Muscle of leg (tissue), 3 donors: ENCODE measurements at regions not wholly inside any gene's neighbourhood (a gene's known extent, or its start where the extent isn't known, plus 50 kb on each side); places are given as distances from the start of the nearest gene placed in this dataset.

ENCODE experiments used
- DNase-seq: peaks from one replicate; pipeline ENCODE4 v3.0.0; 2013
- H3K27ac ChIP-seq: one replicate; pipeline ENCODE4 v1.5.1; 2013; ENCODE audit warnings: mild to moderate bottlenecking, low read length, control low read depth
- H3K27me3 ChIP-seq: one replicate; pipeline ENCODE4 v1.6.1; 2013; ENCODE audit warnings: low read length; ENCODE audit not compliant: control insufficient read depth, insufficient read depth
- H3K36me3 ChIP-seq: one replicate; pipeline ENCODE4 v1.6.1; 2013; ENCODE audit warnings: low read length; ENCODE audit not compliant: control insufficient read depth, insufficient read depth
- H3K4me1 ChIP-seq: one replicate; pipeline ENCODE4 v1.6.1; 2013; ENCODE audit warnings: low read length; ENCODE audit not compliant: control insufficient read depth, insufficient read depth
- H3K4me3 ChIP-seq: one replicate; pipeline ENCODE4 v1.5.1; 2013; ENCODE audit warnings: low read length, control low read depth
- H3K9me3 ChIP-seq: replicated peaks from 2 replicates; pipeline ENCODE4 v1.6.1; 2013; ENCODE audit warnings: low read depth, low read length; ENCODE audit not compliant: control insufficient read depth
- WGBS: methylation state at CpG from one replicate; pipeline ENCODE4 v1.1.5; 2013; ENCODE audit warnings: missing lambda C conversion rate; ENCODE audit not compliant: insufficient coverage; 5-methylcytosine and 5-hydroxymethylcytosine counted together

GRCh38 chr1:38128511-38128910 lies 81.9 kb upstream of the POU3F1 start:
- H3K36me3 ChIP-seq, result no peaks in the 10 kb centered on the region
- H3K27ac ChIP-seq, result no peak overlapping the region
- H3K27me3 ChIP-seq, result peaks cover 11% of the 10 kb centered on the region
- peaks cover 19% of the 10 kb centered on the region for H3K4me1 ChIP-seq
- no peak for DNase-seq
- 60% methylated on average over 1 of the region's 2 CpGs for WGBS
- H3K9me3 ChIP-seq, result no peaks in the 10 kb centered on the region
- no peak overlapping the region for H3K4me3 ChIP-seq

GRCh38 chr1:38127428-38127827 lies 80.8 kb upstream of the POU3F1 start:
- 6% methylated on average over 2 of the region's 2 CpGs for WGBS
- H3K27me3 ChIP-seq, result peaks cover 4% of the 10 kb centered on the region
- no peak overlapping the region for H3K27ac ChIP-seq
- H3K36me3 ChIP-seq, result no peaks in the 10 kb centered on the region
- H3K4me3 ChIP-seq, result no peak overlapping the region
- DNase-seq, result peak; percentile 84
- H3K4me1 ChIP-seq, result peaks cover 10% of the 10 kb centered on the region
- H3K9me3 ChIP-seq, result no peaks in the 10 kb centered on the region

- no peak for DNase-seq
- H3K27me3 ChIP-seq, result peaks cover 4% of the 10 kb centered on the region
- peaks cover 6% of the 10 kb centered on the region for H3K4me1 ChIP-seq
- H3K36me3 ChIP-seq, result no peaks in the 10 kb centered on the region
- H3K4me3 ChIP-seq, result no peak overlapping the region
- WGBS, result 71% methylated on average over 7 of the region's 8 CpGs
- H3K27ac ChIP-seq, result no peak overlapping the region
- no peaks in the 10 kb centered on the region for H3K9me3 ChIP-seq
Observed at GRCh38 chr1:38126970-38127369, 80.4 kb upstream of the POU3F1 start.

- Histone ChIP-seq H3K27me3 (peaks cover 4% of the 10 kb centered on the region), H3K4me3 (no peak overlapping the region), H3K36me3 (no peaks in the 10 kb centered on the region), H3K9me3 (no peaks in the 10 kb centered on the region), H3K27ac (no peak overlapping the region), H3K4me1 (peaks cover 2% of the 10 kb centered on the region)
- 73% methylated on average over 18 of the region's 21 CpGs for WGBS
- no peak for DNase-seq
Observed at GRCh38 chr1:38125837-38126520, 79.4 kb upstream of the POU3F1 start.

GRCh38 chr1:38125016-38125415 lies 78.4 kb upstream of the POU3F1 start:
- Histone ChIP-seq H3K4me1 (no peaks in the 10 kb centered on the region), H3K27ac (no peak overlapping the region), H3K9me3 (no peaks in the 10 kb centered on the region), H3K36me3 (no peaks in the 10 kb centered on the region), H3K27me3 (peaks cover 1% of the 10 kb centered on the region), H3K4me3 (no peak overlapping the region)
- no peak for DNase-seq
- WGBS, result 90% methylated on average over 4 of the region's 5 CpGs

- no peak for DNase-seq
- no peak overlapping the region for H3K27ac ChIP-seq
- H3K4me1 ChIP-seq, result peaks cover 5% of the 10 kb centered on the region
- no peaks in the 10 kb centered on the region for H3K27me3 ChIP-seq
- H3K4me3 ChIP-seq, result no peak overlapping the region
- no peaks in the 10 kb centered on the region for H3K36me3 ChIP-seq
- no peaks in the 10 kb centered on the region for H3K9me3 ChIP-seq
- 73% methylated on average over 12 of the region's 19 CpGs for WGBS
Observed at GRCh38 chr1:38123356-38124135, 77.0 kb upstream of the POU3F1 start.

- H3K36me3 ChIP-seq, result no peaks in the 10 kb centered on the region
- no peaks in the 10 kb centered on the region for H3K27me3 ChIP-seq
- H3K4me1 ChIP-seq, result peaks cover 5% of the 10 kb centered on the region
- H3K27ac ChIP-seq, result no peak overlapping the region
- no peaks in the 10 kb centered on the region for H3K9me3 ChIP-seq
- DNase-seq, result no peak
- H3K4me3 ChIP-seq, result no peak overlapping the region
- WGBS, result 80% methylated on average over 14 of the region's 14 CpGs
Observed at GRCh38 chr1:38121231-38121680, 74.7 kb upstream of the POU3F1 start.

GRCh38 chr1:38120552-38121230 lies 74.1 kb upstream of the POU3F1 start:
- Histone ChIP-seq H3K9me3 (no peaks in the 10 kb centered on the region), H3K36me3 (no peaks in the 10 kb centered on the region), H3K27ac (no peak overlapping the region), H3K27me3 (no peaks in the 10 kb centered on the region), H3K4me1 (peaks cover 5% of the 10 kb centered on the region), H3K4me3 (no peak overlapping the region)
- WGBS, result 84% methylated on average over 5 of the region's 5 CpGs
- DNase-seq, result no peak

GRCh38 chr1:38118976-38119375 lies 72.4 kb upstream of the POU3F1 start:
- Histone ChIP-seq H3K27me3 (no peaks in the 10 kb centered on the region), H3K27ac (no peak overlapping the region), H3K9me3 (no peaks in the 10 kb centered on the region), H3K36me3 (no peaks in the 10 kb centered on the region), H3K4me1 (peaks cover 15% of the 10 kb centered on the region), H3K4me3 (no peak overlapping the region)
- WGBS, result 47% methylated on average over 7 of the region's 9 CpGs
- no peak for DNase-seq

GRCh38 chr1:38117444-38117887 lies 70.9 kb upstream of the POU3F1 start:
- WGBS, result 85% methylated on average over 9 of the region's 11 CpGs

More at GRCh38 chr1:38117444-38117887, 70.9 kb upstream of the POU3F1 start:
- Histone ChIP-seq H3K36me3 (no peaks in the 10 kb centered on the region), H3K27me3 (peaks cover 2% of the 10 kb centered on the region), H3K4me1 (peaks cover 18% of the 10 kb centered on the region), H3K9me3 (no peaks in the 10 kb centered on the region), H3K4me3 (no peak overlapping the region), H3K27ac (no peak overlapping the region)
- no peak for DNase-seq
